ENCODE measurements at regions not wholly inside any gene's neighbourhood (a gene's known extent, or its start where the extent isn't known, plus 50 kb on each side); places are given as distances from the start of the nearest gene placed in this dataset.

GRCh38 chr10:109281347-109281746, 642.0 kb downstream of the XPNPEP1 start:
- H3K4me3 ChIP-seq (ENCODE audit: low read depth, low read length), result no peak overlapping the region
- no peak for TF ChIP-seq CTCF (IDR thresholded peaks at IDR 0.05; ENCODE audit: low read depth, low read length, missing control alignments)
- no peak for DNase-seq (ENCODE audit: low read depth)

GRCh38 chr10:109280837-109281236, 642.5 kb downstream of the XPNPEP1 start:
- H3K4me3 ChIP-seq (ENCODE audit: low read depth, low read length), result no peak overlapping the region
- TF ChIP-seq CTCF (IDR thresholded peaks at IDR 0.05; ENCODE audit: low read depth, low read length, missing control alignments), result no peak
- DNase-seq (ENCODE audit: low read depth), result no peak

GRCh38 chr10:109277456-109277855, 645.9 kb downstream of the XPNPEP1 start:
- no peak for TF ChIP-seq CTCF (IDR thresholded peaks at IDR 0.05; ENCODE audit: low read depth, low read length, missing control alignments)
- no peak for DNase-seq (ENCODE audit: low read depth)
- no peak overlapping the region for H3K4me3 ChIP-seq (ENCODE audit: low read depth, low read length)

GRCh38 chr10:109275960-109276359, 647.4 kb downstream of the XPNPEP1 start:
- no peak overlapping the region for H3K4me3 ChIP-seq (ENCODE audit: low read depth, low read length)
- no peak for DNase-seq (ENCODE audit: low read depth)
- no peak for TF ChIP-seq CTCF (IDR thresholded peaks at IDR 0.05; ENCODE audit: low read depth, low read length, missing control alignments)

- no peak for TF ChIP-seq CTCF (IDR thresholded peaks at IDR 0.05; ENCODE audit: low read depth, low read length, missing control alignments)
- no peak for DNase-seq (ENCODE audit: low read depth)
- no peak overlapping the region for H3K4me3 ChIP-seq (ENCODE audit: low read depth, low read length)
Measured at GRCh38 chr10:109274681-109275080, 648.6 kb downstream of the XPNPEP1 start.

- TF ChIP-seq CTCF (IDR thresholded peaks at IDR 0.05; ENCODE audit: low read depth, low read length, missing control alignments), result no peak
- DNase-seq (ENCODE audit: low read depth), result no peak
- H3K4me3 ChIP-seq (ENCODE audit: low read depth, low read length), result no peak overlapping the region
Measured at GRCh38 chr10:109270173-109270572, 653.1 kb downstream of the XPNPEP1 start.

GRCh38 chr10:109264004-109264403, 659.3 kb downstream of the XPNPEP1 start:
- TF ChIP-seq CTCF (IDR thresholded peaks at IDR 0.05; ENCODE audit: low read depth, low read length, missing control alignments), result no peak
- DNase-seq (ENCODE audit: low read depth), result no peak
- H3K4me3 ChIP-seq (ENCODE audit: low read depth, low read length), result no peak overlapping the region
